Thoracic aorta (tissue), 2 donors: ENCODE measurements at regions not wholly inside any gene's neighbourhood (a gene's known extent, or its start where the extent isn't known, plus 50 kb on each side); places are given as distances from the start of the nearest gene placed in this dataset.

Experiments
- ATAC-seq: fragments of 150-250 bp; one replicate; pipeline ENCODE4 v1.8.0; 2017; ENCODE audit warnings: low read depth; ENCODE audit not compliant: insufficient number of reproducible peaks, low FRiP score
- DNase-seq: peaks from one replicate; pipeline ENCODE4 v3.0.0-alpha.2; 2020; ENCODE audit warnings: low spot score
- H3K27ac ChIP-seq, 2 donors: fragments of 200-600 bp; sonication (generic); 1 replicate in 1 of 2; 2 replicates in 1 of 2; pipeline ENCODE4 v1.5.1; 2016; ENCODE audit warnings: mild to moderate bottlenecking in 2 of 2, moderate library complexity in 2 of 2
- H3K27me3 ChIP-seq: fragments of 200-600 bp; sonication (generic); replicated peaks from 2 replicates; pipeline ENCODE4 v1.6.0; 2016; ENCODE audit warnings: mild to moderate bottlenecking; ENCODE audit not compliant: insufficient read depth
- H3K36me3 ChIP-seq: fragments of 200-600 bp; sonication (generic); one replicate; pipeline ENCODE4 v1.5.1; 2016
- H3K4me1 ChIP-seq, 2 donors: fragments of 200-600 bp; sonication (generic); 1 replicate in 1 of 2; 2 replicates in 1 of 2; pipeline versions ENCODE4 v1.5.1 to v1.6.0; 2016; ENCODE audit warnings: low read depth in 2 of 2, mild to moderate bottlenecking in 1 of 2; ENCODE audit not compliant: control insufficient read depth in 1 of 2
- H3K4me3 ChIP-seq: fragments of 200-600 bp; sonication (generic); 2 replicates; pipeline ENCODE4 v1.5.1; 2016; ENCODE audit warnings: mild to moderate bottlenecking
- H3K9me3 ChIP-seq: fragments of 200-600 bp; sonication (generic); 2 replicates; pipeline ENCODE4 v1.5.1; 2016
- CTCF ChIP-seq: fragments of 200-600 bp; sonication (generic); IDR thresholded peaks from one replicate; pipeline ENCODE4 v1.5.1; 2019; ENCODE audit warnings: antibody characterized with exemption

- no peak for TF ChIP-seq CTCF
- ATAC-seq: no peak
- Histone ChIP-seq H3K4me1 (no peaks in the 10 kb centered on the region), H3K4me3 (no peak overlapping the region), H3K27me3 (no peaks in the 10 kb centered on the region), H3K27ac (no peak overlapping the region), H3K9me3 (peaks cover 7% of the 10 kb centered on the region), H3K36me3 (no peaks in the 10 kb centered on the region)
- DNase-seq: no peak
Observed at GRCh38 chr6:4624726-4625125, 151.5 kb upstream of the CDYL start.

- DNase-seq: no peak
- H3K27ac ChIP-seq: no peak overlapping the region
- no peak overlapping the region for H3K4me3 ChIP-seq
- H3K27me3 ChIP-seq: no peaks in the 10 kb centered on the region
- no peaks in the 10 kb centered on the region for H3K9me3 ChIP-seq
- peaks cover 3 to 9% of the 10 kb centered on the region in 2 donors for H3K4me1 ChIP-seq
- H3K36me3 ChIP-seq: no peaks in the 10 kb centered on the region
- no peak for TF ChIP-seq CTCF
- ATAC-seq: no peak
Observed at GRCh38 chr6:4620284-4621151, 155.7 kb upstream of the CDYL start.

- TF ChIP-seq CTCF: no peak
- no peak overlapping the region for H3K27ac ChIP-seq
Observed at GRCh38 chr6:4616311-4616710, 159.9 kb upstream of the CDYL start.

GRCh38 chr6:4615891-4616290 is 160.3 kb upstream of the CDYL start:
- TF ChIP-seq CTCF: no peak
- Histone ChIP-seq H3K4me1 (peaks cover 15 to 38% of the 10 kb centered on the region in 2 donors), H3K27ac (no peak overlapping the region), H3K9me3 (no peaks in the 10 kb centered on the region), H3K36me3 (no peaks in the 10 kb centered on the region), H3K27me3 (no peaks in the 10 kb centered on the region), H3K4me3 (no peak overlapping the region)
- no peak for ATAC-seq
- no peak for DNase-seq

More at GRCh38 chr6:4616311-4616710, 159.9 kb upstream of the CDYL start:
- H3K36me3 ChIP-seq: no peaks in the 10 kb centered on the region
- no peak for ATAC-seq
- no peak overlapping the region for H3K4me3 ChIP-seq
- DNase-seq: no peak
- peaks cover 13 to 34% of the 10 kb centered on the region in 2 donors for H3K4me1 ChIP-seq
- no peaks in the 10 kb centered on the region for H3K9me3 ChIP-seq
- H3K27me3 ChIP-seq: no peaks in the 10 kb centered on the region

GRCh38 chr6:4615231-4615630 is 161.0 kb upstream of the CDYL start:
- no peak overlapping the region for H3K27ac ChIP-seq
- no peaks in the 10 kb centered on the region for H3K36me3 ChIP-seq
- H3K9me3 ChIP-seq: no peaks in the 10 kb centered on the region
- DNase-seq: no peak
- no peaks in the 10 kb centered on the region for H3K27me3 ChIP-seq
- H3K4me3 ChIP-seq: no peak overlapping the region
- peaks cover 15 to 44% of the 10 kb centered on the region in 2 donors for H3K4me1 ChIP-seq
- no peak for ATAC-seq
- no peak for TF ChIP-seq CTCF
